GM12865 (cell line): ENCODE measurements at regions not wholly inside any gene's neighbourhood (a gene's known extent, or its start where the extent isn't known, plus 50 kb on each side); places are given as distances from the start of the nearest gene placed in this dataset.

Experiments used
- DNase-seq: peaks from one replicate; pipeline ENCODE4 v3.0.0; 2010; ENCODE audit warnings: low read depth
- H3K4me3 ChIP-seq: 2 replicates; pipeline ENCODE4 v1.5.1; 2011; ENCODE audit warnings: mild to moderate bottlenecking, low read depth, low read length, control low read depth
- CTCF ChIP-seq: IDR thresholded peaks from 2 replicates; pipeline ENCODE4 v1.5.1; 2011; ENCODE audit warnings: low read length, control low read depth, low read depth, inconsistent platforms; ENCODE audit not compliant: insufficient read depth; ENCODE audit errors: missing control alignments

- no peak for TF ChIP-seq CTCF
- DNase-seq, result no peak
- H3K4me3 ChIP-seq, result no peak overlapping the region
Measured at GRCh38 chr15:94692710-94693109, 461.3 kb downstream of the MCTP2 start.

GRCh38 chr15:94700211-94700610 lies 468.9 kb downstream of the MCTP2 start:
- no peak for TF ChIP-seq CTCF
- DNase-seq, result no peak
- no peak overlapping the region for H3K4me3 ChIP-seq

- H3K4me3 ChIP-seq, result no peak overlapping the region
- no peak for TF ChIP-seq CTCF
- DNase-seq, result no peak
Measured at GRCh38 chr15:94701281-94701985, 470.1 kb downstream of the MCTP2 start.

- no peak for DNase-seq
- no peak for TF ChIP-seq CTCF
- H3K4me3 ChIP-seq, result no peak overlapping the region
Measured at GRCh38 chr15:94703596-94703995, 472.2 kb downstream of the MCTP2 start.

- DNase-seq, result no peak
- no peak overlapping the region for H3K4me3 ChIP-seq
- TF ChIP-seq CTCF, result no peak
Measured at GRCh38 chr15:94704421-94704820, 473.1 kb downstream of the MCTP2 start.

- H3K4me3 ChIP-seq, result no peak overlapping the region
- no peak for DNase-seq
- no peak for TF ChIP-seq CTCF
Measured at GRCh38 chr15:94704946-94705345, 473.6 kb downstream of the MCTP2 start.

GRCh38 chr15:94709319-94709718 lies 478.0 kb downstream of the MCTP2 start:
- TF ChIP-seq CTCF, result no peak
- no peak for DNase-seq
- no peak overlapping the region for H3K4me3 ChIP-seq
